ENCODE measurements at regions not wholly inside any gene's neighbourhood (a gene's known extent, or its start where the extent isn't known, plus 50 kb on each side); places are given as distances from the start of the nearest gene placed in this dataset.

GRCh38 chr9:107174441-107174840 lies 108.6 kb upstream of the RAD23B start:
- POLR2A ChIA-PET (ENCODE audit: partially characterized antibody) = interaction anchor here (0.6 to 1.3 kb wide), 2 partner anchors 109 to 114 kb away, joined by 3 to 5 read pairs; partner anchors contain the start of gene RAD23B
- Histone ChIP-seq H2BK15ac (ENCODE audit: low read length) (no peak overlapping the region), H3K18ac (ENCODE audit: extremely low read depth, low read length) (no peak overlapping the region), H3K79me2 (ENCODE audit: control insufficient read depth in 1 of 2, insufficient read depth in 2 of 2, low read length in 2 of 2) (no peaks in the 10 kb centered on the region), H3K4ac (replicated peaks; ENCODE audit: insufficient read length, low read depth, low read length) (no peak overlapping the region), H4K91ac (replicated peaks; ENCODE audit: insufficient read length, low read length) (no peak overlapping the region), H3K56ac (replicated peaks; ENCODE audit: insufficient read length, low read depth, low read length) (no peak overlapping the region), H4K5ac (ENCODE audit: insufficient read length, low read depth, low read length) (no peak overlapping the region), H2BK5ac (ENCODE audit: low read depth, low read length) (no peak overlapping the region), H3K27ac (ENCODE audit: low read depth, low read length) (no peak overlapping the region), H4K8ac (ENCODE audit: extremely low read depth, insufficient read depth, low read length) (no peak overlapping the region), H2AK5ac (ENCODE audit: low read depth, low read length) (no peak overlapping the region), H3K27me3 (replicated peaks in 1 of 4; ENCODE audit: control insufficient read depth in 3 of 4, extremely low read depth in 1 of 4, insufficient read depth in 3 of 4, low read length in 3 of 4) (no peaks in the 10 kb centered on the region), H3K9ac (replicated peaks in 1 of 4; ENCODE audit: extremely low read depth in 1 of 4, low read depth in 3 of 4, low read length in 3 of 4) (no peak overlapping the region), H3K23me2 (ENCODE audit: low read depth, low read length) (no peaks in the 10 kb centered on the region), H3K23ac (ENCODE audit: insufficient read length) (no peak overlapping the region), H3K36me3 (ENCODE audit: control insufficient read depth in 2 of 4, insufficient read depth in 4 of 4, low read length in 3 of 4) (no peaks in the 10 kb centered on the region), H3K79me1 (ENCODE audit: low read depth, low read length) (no peaks in the 10 kb centered on the region), H4K20me1 (replicated peaks in 1 of 2; ENCODE audit: control insufficient read depth in 1 of 2, insufficient read depth in 2 of 2, low read length in 2 of 2) (no peaks in the 10 kb centered on the region), H2BK120ac (replicated peaks; ENCODE audit: low read depth, low read length) (no peak overlapping the region), H2BK12ac (ENCODE audit: low read depth, low read length) (no peak overlapping the region), H3K14ac (ENCODE audit: insufficient read length) (no peak overlapping the region), H3K4me2 (ENCODE audit: insufficient read depth in 1 of 2, low read depth in 2 of 2, low read length in 2 of 2) (no peak overlapping the region), H2AFZ (ENCODE audit: low read length) (no peak overlapping the region), H2BK20ac (ENCODE audit: low read length) (no peak overlapping the region), H3K9me3 (ENCODE audit: insufficient read depth in 2 of 2, low read depth in 1 of 2, low read length in 1 of 2) (no peaks in the 10 kb centered on the region), H3K4me3 (ENCODE audit: extremely low read depth in 1 of 4, insufficient read depth in 2 of 4, low read depth in 3 of 4, low read length in 4 of 4) (no peak overlapping the region), H3K4me1 (replicated peaks in 1 of 4; ENCODE audit: control insufficient read depth in 3 of 4, insufficient read depth in 4 of 4, low read length in 3 of 4) (peaks cover 0 to 6% (median under 1%) of the 10 kb centered on the region in 4 experiments; a peak in 1 of 7 replicates)
- no peak for TF ChIP-seq CBX5 (IDR thresholded peaks at IDR 0.05; ENCODE audit: low read depth, low read length)
- no peak for TF ChIP-seq POU5F1 (IDR thresholded peaks at IDR 0.05; ENCODE audit: low read depth, low read length)
- TF ChIP-seq NRF1 (IDR thresholded peaks at IDR 0.05; ENCODE audit: low read depth, low read length) = no peak
- TF ChIP-seq SIN3A (conservative IDR thresholded peaks at IDR 0.05 in 1 of 2, IDR thresholded peaks at IDR 0.05 in 1 of 2; ENCODE audit: low read depth in 1 of 2, low read length in 2 of 2) = no peak
- TF ChIP-seq KDM4A (IDR thresholded peaks at IDR 0.05; ENCODE audit: low read depth, low read length, severe bottlenecking) = no peak
- no peak for TF ChIP-seq BCL11A (IDR thresholded peaks at IDR 0.05; ENCODE audit: low read depth in 2 of 2, low read length in 2 of 2)
- no peak for TF ChIP-seq MAX (IDR thresholded peaks at IDR 0.05)
- TF ChIP-seq PHF8 (conservative IDR thresholded peaks at IDR 0.05; ENCODE audit: low read depth, low read length) = no peak
- TF ChIP-seq POLR2AphosphoS5 (IDR thresholded peaks at IDR 0.05; ENCODE audit: low read depth, low read length) = no peak
- FAIRE-seq (no peak), DNase-seq (ENCODE audit: low read depth in 1 of 2, low spot score in 2 of 2) (no peak)
- whole genome bisulfite sequencing, 2 experiments (ENCODE audit: extremely low coverage in 1 of 2, insufficient coverage in 1 of 2, insufficient read length in 1 of 2, insufficient replicate concordance in 2 of 2, low coverage in 1 of 2, low lambda C conversion rate in 2 of 2, missing lambda C conversion rate in 1 of 2) = 85% methylated on average over 6 of the region's 6 CpGs; no CpG with 5 or more reads in 1 of the 2 experiments
- CTCF ChIA-PET (ENCODE audit: partially characterized antibody) = interaction anchor here (0.6 to 8.4 kb wide), 4 partner anchors 15 to 192 kb away, joined by 3 to 91 read pairs (median 3); no protein-coding TSS in a partner anchor
